Colonic mucosa (tissue), 4 donors: ENCODE measurements at regions not wholly inside any gene's neighbourhood (a gene's known extent, or its start where the extent isn't known, plus 50 kb on each side); places are given as distances from the start of the nearest gene placed in this dataset.

ENCODE experiments used
- DNase-seq: peaks from one replicate; pipeline ENCODE4 v3.0.0-alpha.2; 2020
- H3K27ac ChIP-seq: fragments of 200-600 bp; one replicate; pipeline ENCODE4 v1.8.0; 2021
- H3K27me3 ChIP-seq: fragments of 200-600 bp; one replicate; pipeline ENCODE4 v1.8.0; 2021
- H3K36me3 ChIP-seq: fragments of 200-600 bp; one replicate; pipeline ENCODE4 v1.8.0; 2021
- H3K4me1 ChIP-seq: fragments of 200-600 bp; one replicate; pipeline ENCODE4 v1.8.0; 2021; ENCODE audit warnings: mild to moderate bottlenecking
- H3K4me3 ChIP-seq: fragments of 200-600 bp; one replicate; pipeline ENCODE4 v1.8.0; 2021
- H3K9ac ChIP-seq, 2 donors: one replicate each; pipeline ENCODE4 v1.7.0; 2013; ENCODE audit warnings: control low read depth in 2 of 2, low read depth in 2 of 2, low read length in 2 of 2
- H3K9me3 ChIP-seq: fragments of 200-600 bp; one replicate; pipeline ENCODE4 v1.8.0; 2021
- CTCF ChIP-seq: fragments of 200-600 bp; IDR thresholded peaks from one replicate; pipeline ENCODE4 v1.8.0; 2022; ENCODE audit warnings: antibody characterized with exemption, mild to moderate bottlenecking
- intact Hi-C: fragments of 100-400 bp; cut with DNase I; formaldehyde crosslinking; loops from one replicate; pipeline ENCODE4 v1.14.1; 2022
- donor health status: healthy.
- donor health status: DM: no; HTN: no; CAD: no.
- donor health status: DM: no; HTN: no; CAD: no.

- no peak overlapping the region for H3K27ac ChIP-seq
- H3K27me3 ChIP-seq: peaks cover 5% of the 10 kb centered on the region
- no peak for DNase-seq
- no peak for TF ChIP-seq CTCF
- intact Hi-C loops: no loop called here
- no peaks in the 10 kb centered on the region for H3K4me1 ChIP-seq
- no peaks in the 10 kb centered on the region for H3K36me3 ChIP-seq
- no peak overlapping the region for H3K4me3 ChIP-seq
- no peak overlapping the region for H3K9ac ChIP-seq
- H3K9me3 ChIP-seq: no peaks in the 10 kb centered on the region
Observed at GRCh38 chr22:27335102-27335660, 466.4 kb downstream of the MN1 start.

- no peak for TF ChIP-seq CTCF
- no peaks in the 10 kb centered on the region for H3K4me1 ChIP-seq
- H3K36me3 ChIP-seq: no peaks in the 10 kb centered on the region
- intact Hi-C loops: no loop called here
- H3K27ac ChIP-seq: no peak overlapping the region
- no peak for DNase-seq
- peaks cover 1% of the 10 kb centered on the region for H3K27me3 ChIP-seq
- H3K9ac ChIP-seq: no peak overlapping the region
- no peaks in the 10 kb centered on the region for H3K9me3 ChIP-seq
- H3K4me3 ChIP-seq: no peak overlapping the region
Observed at GRCh38 chr22:27336151-27337090, 465.1 kb downstream of the MN1 start.

GRCh38 chr22:27337676-27338075 is 463.9 kb downstream of the MN1 start:
- no peaks in the 10 kb centered on the region for H3K27me3 ChIP-seq
- DNase-seq: no peak
- no peaks in the 10 kb centered on the region for H3K36me3 ChIP-seq
- H3K4me3 ChIP-seq: no peak overlapping the region
- H3K9me3 ChIP-seq: no peaks in the 10 kb centered on the region
- H3K27ac ChIP-seq: no peak overlapping the region
- no peak for TF ChIP-seq CTCF
- H3K9ac ChIP-seq: no peak overlapping the region
- H3K4me1 ChIP-seq: no peaks in the 10 kb centered on the region
- intact Hi-C loops: no loop called here

GRCh38 chr22:27340047-27340446 is 461.5 kb downstream of the MN1 start:
- TF ChIP-seq CTCF: no peak
- no peak overlapping the region for H3K9ac ChIP-seq
- no peak overlapping the region for H3K4me3 ChIP-seq
- no peaks in the 10 kb centered on the region for H3K27me3 ChIP-seq
- no peak overlapping the region for H3K27ac ChIP-seq
- H3K9me3 ChIP-seq: no peaks in the 10 kb centered on the region
- H3K36me3 ChIP-seq: no peaks in the 10 kb centered on the region
- DNase-seq: no peak
- intact Hi-C loops: no loop called here
- no peaks in the 10 kb centered on the region for H3K4me1 ChIP-seq

- H3K4me1 ChIP-seq: no peaks in the 10 kb centered on the region
- no peaks in the 10 kb centered on the region for H3K27me3 ChIP-seq
- intact Hi-C loops: no loop called here
- DNase-seq: no peak
- H3K27ac ChIP-seq: no peak overlapping the region
- H3K4me3 ChIP-seq: no peak overlapping the region
- no peaks in the 10 kb centered on the region for H3K9me3 ChIP-seq
- no peak for TF ChIP-seq CTCF
- H3K36me3 ChIP-seq: no peaks in the 10 kb centered on the region
- H3K9ac ChIP-seq: no peak overlapping the region
Observed at GRCh38 chr22:27344546-27344945, 457.0 kb downstream of the MN1 start.
